KG1 (cell line): ENCODE measurements at regions not wholly inside any gene's neighbourhood (a gene's known extent, or its start where the extent isn't known, plus 50 kb on each side); places are given as distances from the start of the nearest gene placed in this dataset.
"Not testable (repeated sequence)": the region's sequence is repeated elsewhere in the genome, so short reads cannot be mapped to it uniquely, and the experiment has no call there.

ENCODE experiments used
- DNase-seq: peaks from one replicate; lab custom pipeline; 2025; lab: John Stamatoyannopoulos, UW

DNA sequence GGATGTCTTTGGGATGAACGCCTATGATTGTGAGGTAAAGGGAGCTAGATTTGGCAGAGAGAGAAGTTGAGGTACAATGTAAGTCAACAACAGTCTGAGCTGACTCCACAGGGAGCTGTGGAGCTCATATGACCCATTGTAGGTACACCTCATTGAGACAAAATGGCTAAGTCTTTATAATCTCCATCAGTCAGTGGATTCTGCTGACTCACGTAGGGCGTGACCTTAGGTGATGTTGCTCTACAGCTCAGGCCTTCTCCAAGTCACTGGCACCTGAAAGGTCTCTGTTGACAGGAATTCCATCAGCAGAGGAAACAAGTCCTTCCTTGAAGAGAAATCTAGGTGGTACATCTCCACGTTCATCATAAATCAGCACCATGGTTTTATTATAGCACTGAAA is 118.2 kb upstream of the PRR16 start:
- DNase-seq: no peak

DNA sequence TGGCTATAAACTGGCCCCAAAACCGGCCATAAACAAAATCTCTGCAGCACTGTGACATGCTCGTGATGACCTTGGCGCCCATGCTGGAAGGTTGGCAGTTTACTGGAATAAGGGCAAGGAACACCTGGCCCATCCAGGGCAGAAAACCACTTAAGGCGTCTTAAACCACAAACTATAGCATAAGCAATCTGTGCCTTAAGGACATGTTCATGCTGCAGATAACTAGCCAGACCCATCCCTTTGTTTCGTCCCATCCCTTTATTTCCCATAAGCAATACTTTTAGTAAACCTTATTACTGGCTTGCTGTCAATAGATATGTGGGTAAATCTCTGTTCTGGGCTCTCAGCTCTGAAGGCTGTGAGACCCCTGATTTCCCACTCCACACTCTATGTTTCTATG is 113.0 kb upstream of the PRR16 start:
- DNase-seq: not testable (repeated sequence)

DNA sequence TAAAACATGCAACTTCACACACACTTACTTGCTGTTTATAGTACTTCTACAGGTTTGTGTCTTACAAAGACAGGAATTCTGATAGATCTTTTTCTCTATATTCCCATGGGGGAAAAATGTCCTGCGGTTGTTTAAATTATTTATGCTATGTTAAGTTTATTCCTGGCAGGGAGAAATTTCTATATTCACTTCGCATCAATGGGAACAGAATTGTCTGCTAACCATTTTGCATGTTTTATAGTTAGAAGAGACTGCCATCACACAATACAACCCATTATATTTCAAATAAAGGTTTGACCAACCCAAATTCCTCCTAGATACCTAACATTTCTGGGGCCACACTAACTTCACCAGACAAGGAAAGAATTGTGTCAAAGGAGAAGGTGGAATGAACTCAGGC is 110.0 kb upstream of the PRR16 start:
- no peak for DNase-seq

DNA sequence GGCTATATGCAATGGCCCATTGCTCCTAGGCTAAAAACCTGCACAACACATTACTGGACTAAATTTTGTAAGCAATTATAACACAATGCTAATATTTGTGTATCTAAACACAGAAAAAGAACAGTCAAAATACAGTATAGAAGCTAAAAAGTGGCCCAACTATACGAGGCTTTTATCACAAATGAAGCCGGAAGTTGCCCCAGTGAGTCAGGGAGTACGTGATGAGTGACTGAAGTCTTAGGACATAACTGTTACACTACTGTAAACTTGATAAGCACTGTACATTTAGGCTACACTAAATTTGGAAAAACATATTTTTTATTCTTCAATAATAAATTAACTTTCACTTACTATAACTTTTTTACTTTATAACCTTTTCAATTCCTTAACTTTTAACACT is 105.2 kb upstream of the PRR16 start:
- no peak for DNase-seq

DNA sequence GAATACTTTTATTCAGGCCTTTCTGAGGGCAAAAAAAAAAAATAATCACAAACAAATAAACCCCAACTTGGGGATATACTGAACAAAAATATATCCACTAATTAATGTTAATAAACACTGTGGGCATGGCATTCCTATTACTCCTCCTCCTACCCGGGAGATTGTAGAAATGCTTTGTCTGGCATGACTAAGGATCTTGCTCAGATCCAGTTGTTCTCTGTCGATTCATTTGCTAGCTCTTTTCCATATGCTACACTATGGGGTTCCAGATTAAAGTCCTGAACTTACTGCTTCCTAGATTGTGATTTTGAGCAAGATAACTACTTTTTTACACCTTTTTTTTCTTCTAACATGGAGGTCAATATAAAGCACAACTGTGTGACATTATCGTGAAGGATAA is 102.2 kb upstream of the PRR16 start:
- DNase-seq: no peak

DNA sequence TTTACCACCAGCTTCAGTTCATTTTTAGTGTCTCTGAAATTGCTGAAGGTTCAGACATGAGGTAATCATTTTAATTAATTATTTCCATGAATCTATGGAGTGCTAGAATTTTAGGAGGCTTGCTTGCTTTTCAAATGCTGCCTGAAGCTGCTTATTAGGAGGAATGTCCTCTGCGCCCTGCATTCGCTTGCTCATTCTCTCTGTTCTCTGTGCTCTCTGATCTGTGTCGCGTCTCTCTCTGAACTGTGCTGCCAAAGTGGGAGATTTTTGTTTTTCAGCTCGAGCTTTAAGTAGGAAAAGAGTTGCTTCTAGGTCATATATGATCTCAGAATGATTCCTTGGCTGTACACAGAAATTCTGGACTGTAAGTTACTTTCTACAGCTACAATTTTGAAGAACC is 101.7 kb upstream of the PRR16 start:
- no peak for DNase-seq

DNA sequence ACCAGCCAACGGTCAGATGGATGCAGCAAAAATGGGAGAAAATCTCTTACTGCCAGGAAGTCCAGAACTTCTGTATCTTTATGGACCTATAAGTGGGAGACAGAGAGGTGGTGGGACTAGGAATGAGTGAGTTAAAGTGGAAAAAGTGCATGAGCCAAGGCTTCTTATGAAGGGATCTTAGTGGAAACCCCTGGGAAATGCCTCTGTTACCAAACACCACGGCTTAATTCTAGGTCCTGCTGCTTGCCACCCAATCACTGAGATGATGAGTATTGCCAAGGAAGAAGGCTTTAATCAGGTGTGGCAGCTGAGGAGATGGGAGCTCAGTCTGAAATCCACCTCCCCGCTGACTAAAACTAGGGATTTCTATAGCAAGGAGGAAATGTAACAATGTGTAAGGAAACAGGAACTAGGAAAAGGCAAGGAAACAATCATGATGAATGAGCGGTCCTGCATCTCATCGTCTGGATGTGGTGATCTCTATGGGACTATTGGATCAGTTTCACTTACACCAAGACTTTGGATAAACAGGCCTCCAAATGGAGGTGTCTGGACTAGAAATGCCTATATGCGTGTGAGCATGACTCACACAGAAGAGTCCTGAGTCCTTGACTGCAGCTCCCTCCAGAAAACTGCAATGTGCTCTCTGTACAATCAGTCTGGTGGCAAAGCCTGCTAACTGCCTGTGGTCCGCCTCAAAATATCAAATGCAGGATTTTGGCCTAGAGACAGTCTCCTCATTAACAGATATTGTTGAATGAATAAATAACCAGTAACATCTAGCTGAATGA is 98.2 kb upstream of the PRR16 start:
- DNase-seq: no peak

DNA sequence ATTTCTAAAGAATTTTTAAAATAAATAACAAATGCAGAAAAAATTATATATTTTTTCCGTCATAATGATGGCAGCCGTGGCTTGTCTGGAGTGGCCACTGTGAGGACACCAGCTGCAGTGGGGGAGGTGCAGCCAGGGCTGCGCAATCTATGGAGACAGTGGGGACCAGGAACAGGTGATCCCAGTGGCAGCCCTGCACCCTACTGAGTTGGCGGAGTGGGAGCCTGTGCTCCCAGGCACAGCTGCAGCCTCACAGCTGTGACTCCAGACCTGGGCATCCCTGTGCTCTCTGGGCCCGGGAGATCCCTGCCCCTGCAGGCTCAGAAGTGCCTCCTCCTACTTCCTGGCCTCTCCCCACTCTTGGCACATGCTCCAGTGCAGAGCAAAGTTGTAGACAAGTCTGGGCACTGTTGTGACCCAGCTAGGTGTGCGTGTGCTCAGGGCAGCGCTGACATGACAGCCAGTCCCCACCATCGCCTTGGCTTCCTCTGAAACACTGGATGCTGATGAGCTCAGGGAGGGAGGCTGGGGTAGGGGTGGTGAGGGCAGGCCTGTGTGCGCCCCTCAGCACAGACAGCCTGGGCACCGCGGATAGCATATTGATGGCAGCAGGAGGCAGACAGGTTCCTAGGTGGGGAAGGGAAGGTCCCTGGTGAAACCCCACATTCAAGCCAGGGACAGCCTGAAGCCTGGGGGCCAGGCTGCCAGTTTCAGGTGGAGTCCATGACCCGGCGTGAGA is 96.0 kb upstream of the PRR16 start:
- no peak for DNase-seq

DNA sequence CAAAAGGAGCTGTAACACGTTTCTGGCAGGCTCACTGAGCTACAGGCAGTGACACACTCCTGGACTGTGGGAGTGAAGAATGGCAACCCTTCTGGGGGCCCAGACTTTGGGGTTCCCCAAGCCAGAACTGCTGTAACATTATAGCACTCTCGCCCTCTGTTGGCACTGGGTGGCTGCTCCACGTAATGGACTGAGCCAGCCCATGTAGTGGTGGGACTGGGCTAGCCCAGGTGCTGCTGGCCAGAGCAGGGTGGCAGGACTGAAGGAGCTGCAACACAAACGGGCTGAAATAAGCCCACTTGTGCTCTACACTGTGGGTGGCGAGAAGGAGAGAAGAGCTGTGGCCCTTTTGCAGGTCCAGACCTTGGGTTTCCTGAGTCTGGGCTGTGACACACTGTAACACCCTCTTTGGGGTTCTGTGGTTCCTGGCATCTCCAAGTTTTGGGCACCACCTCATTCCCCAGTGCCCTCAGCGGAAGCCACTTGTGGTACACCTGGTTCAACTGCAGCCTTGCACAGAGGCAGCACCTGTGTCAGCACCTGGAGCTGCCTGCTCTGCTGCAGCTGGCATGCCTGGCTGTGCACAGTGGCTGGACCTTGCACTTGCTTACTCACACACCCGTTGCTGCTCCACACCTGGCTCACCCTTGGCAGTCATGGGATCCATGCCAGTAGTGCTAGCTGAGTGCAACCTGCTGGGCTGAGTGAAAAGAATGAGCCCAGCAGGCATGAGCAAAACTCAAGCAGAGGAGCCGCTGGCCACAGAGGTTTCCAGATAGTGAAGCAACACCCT is 95.0 kb upstream of the PRR16 start:
- DNase-seq: no peak

DNA sequence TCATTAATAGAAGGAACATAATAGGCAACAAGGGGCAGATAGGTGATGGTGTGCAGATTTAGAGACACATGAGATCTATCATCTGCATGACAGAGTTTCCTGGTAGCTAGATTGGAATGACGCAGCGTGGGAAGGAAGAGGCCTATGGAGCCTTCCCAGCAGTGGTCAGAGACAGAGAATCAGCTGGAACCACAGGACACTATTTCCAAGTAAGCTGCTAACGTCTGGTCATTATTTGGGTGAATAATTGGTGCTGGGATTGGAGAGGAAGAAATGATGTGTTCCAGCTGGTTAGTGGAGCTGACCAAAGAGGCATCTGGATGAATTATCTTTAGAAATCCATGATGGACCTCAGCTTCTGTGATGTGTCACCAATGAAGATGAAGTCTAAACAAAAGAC is 91.2 kb upstream of the PRR16 start:
- DNase-seq: no peak

DNA sequence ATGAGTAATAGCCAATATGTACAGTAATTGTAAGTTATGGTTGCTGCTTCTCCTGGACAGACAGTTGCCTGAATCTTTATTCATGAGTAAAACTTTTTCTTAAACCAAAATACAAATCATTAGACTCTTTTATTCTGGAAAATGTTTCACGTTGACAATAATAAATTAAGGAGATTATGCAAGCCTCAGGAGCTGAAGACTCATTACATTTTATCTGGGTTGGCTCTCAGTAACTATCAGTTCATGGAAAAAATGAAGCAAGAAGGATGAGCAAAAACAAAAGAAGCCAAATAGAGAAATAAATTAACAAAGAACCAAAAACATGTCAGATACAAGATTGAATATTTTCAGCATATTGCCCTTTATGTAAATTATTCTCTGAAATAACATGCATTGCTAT is 88.9 kb upstream of the PRR16 start:
- DNase-seq: no peak

DNA sequence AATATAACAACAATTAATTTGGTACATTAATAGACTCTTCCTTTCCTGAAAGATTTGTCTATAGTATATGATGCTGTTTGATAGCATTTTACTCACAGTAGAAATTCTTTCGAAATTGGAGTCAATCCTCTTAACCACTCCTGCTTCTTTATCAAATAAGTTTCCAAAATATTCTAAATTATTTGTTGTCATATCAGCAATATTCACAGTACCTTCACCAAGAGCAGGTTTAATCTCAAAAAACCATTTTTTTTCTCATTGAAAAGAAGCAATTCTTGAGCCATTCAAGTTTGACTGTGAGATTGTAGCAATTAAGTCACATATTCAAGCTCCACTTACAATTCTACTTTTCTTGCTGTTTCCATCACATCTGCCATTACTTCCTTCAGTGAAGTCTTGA is 83.5 kb upstream of the PRR16 start:
- no peak for DNase-seq

DNA sequence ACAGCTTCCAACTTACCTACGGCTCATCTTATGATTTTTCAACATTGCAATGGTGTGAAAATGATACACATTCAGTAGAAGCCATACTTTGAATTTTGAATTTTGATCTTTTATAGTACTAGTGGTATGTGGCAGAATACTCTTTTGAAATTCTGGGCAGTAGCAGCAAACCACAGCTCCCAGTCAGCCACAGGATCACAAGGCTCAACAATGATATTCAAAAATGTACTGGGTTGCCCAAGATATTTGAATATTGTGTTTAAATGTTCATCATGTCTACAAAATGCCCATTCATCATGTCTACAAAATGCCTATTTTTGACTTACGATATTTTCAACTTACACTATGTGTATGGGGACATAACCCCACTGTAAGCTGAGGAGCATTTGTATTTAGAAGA is 81.3 kb upstream of the PRR16 start:
- DNase-seq: no peak

DNA sequence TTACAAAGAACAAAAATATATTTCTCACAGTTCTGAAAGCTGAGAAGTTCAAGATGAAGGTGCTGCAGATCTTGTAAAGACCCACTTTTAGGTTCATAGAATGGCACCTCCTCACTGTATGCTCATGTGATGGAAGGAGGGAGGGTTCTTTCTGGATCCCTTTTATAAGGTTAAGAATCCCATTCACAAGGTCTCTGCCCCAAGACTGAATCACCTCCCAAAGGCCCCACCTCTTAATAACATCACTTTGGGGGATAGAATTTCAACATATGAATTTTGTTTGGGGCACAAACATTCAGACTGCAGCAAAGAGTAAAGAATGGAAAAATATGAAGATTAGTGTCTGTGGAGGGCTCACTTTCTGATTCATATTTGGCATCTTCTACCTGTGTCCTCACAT is 77.1 kb upstream of the PRR16 start:
- DNase-seq: no peak

DNA sequence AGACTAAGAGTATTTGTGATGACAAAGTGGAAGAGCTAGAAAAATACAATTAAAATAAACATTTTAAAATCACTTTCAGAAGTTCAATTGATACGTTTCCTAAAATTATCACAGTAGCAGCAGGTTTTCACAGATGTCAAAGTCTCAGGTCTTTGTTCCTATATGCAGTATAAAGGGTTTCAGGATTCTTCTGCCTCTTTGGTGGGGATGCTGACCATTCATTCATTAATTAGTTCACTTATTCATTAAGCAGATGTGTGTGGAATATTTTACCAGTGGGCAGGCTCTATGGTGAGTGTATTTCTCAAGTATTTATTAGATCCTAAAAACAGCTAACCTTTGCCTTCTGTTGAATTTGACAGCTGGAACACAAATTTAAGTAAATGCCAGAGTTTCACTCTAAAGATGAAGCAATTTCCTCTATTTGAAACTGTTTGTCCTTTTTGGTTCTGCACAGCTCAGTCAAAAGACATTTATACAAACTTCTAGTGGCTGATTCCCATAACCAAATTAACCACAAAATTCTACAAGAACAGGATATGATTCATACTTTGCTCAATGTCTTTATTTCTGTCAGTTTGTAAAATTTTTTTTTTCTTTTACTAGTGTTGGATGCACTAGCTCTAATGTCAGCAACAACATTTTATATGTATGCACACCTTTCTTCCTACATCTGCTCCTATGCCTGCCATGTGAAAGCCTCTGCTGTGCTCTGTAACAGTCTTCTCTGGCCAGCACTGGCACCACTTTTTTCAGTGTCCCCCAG is 75.9 kb upstream of the PRR16 start:
- no peak for DNase-seq

DNA sequence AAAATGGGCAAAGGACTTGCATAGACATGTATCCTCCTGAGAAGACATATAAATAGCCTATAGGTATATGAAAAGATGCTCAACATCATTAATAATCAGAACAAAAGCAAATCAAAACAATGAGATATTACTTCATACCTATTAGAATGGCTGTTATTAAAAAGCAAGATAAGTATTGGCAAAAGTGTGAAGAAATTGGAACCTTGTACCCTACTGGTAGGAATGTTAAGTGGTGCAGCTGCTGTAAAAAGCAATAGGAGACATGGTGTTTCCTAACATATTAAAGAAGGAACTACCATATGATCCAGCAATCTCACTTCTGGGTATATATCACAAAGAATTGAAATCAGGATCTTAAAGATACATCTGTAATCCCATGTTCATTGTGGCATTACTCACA is 69.8 kb upstream of the PRR16 start:
- no peak for DNase-seq

DNA sequence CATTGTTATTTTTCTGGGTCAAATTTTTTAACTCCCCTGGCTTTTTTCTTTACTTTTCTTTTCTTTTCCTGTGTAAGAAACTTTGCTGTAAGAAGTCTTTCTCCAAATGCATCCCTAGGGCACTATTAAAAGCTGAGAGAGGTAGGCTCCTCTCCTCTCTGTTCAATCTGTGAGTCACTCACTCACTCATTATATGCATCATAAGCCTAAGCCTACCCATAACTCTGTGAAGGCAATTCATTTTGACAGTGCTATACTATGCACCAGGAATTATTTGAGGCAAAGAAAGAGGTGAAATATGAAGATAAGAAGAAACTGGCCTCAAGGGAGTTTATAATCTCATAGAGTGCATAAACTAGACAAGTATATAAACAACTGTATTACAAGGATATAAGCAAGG is 67.9 kb upstream of the PRR16 start:
- no peak for DNase-seq

DNA sequence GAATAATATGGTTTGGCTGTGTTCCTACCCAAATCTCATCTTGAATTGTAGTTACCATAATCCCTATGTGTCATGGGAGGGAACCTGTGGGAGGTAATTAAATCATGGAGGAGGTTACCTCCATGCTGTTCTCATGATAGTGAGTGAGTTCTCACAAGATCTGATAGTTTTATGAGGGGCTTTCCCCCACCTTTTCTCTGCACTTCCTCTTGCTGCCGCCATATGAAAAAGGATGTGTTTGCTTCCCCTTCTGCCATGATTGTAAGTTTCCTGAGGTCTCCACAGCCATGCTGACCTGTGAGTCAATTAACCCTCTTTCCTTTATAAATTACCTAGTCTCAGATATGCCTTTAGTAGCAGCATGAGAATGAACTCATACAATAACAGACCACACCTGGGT is 63.7 kb upstream of the PRR16 start:
- no peak for DNase-seq

DNA sequence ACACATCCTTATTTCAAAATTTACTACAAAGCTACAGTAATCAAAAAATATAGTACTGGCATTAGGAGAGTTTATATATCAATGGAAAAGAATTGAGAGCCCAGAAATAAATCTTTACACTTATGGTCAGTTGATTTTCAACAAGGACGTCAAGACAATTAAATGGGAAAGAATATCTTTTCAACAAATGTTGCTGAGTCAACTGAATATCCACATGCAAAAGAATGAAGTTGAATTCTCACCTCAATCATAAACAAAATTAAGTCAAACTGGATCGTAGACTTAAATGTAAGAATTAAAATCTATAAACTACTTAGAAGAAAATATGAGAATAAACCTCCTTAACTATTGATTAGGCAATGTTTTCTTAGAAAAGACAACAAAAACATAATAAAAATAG is 61.5 kb upstream of the PRR16 start:
- DNase-seq: no peak

DNA sequence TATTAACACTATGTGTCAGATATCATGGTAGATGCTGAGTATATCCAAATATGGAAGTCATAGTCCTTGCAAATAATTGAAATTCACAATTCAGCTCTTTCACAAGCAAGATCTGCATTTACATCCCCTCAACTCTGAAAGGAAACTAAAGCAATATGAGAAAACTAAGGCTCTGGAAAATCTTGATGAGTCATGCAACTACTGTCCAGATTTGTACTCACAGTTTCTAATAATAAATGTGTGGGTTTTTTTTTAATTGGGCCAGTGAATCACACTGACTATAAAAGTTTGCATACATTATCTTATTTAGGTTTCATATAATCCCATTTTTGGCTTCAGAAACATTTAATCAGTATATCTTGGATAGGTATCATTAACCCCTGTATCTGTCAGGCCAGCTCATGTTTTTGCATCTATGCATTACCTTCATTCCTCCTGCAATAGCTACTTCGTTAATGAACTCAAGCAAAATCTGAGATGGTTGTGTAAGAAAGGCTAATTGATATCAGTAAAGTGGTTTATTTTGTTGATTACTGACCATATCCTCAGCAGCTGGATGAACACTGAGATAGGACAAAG is 58.7 kb upstream of the PRR16 start:
- no peak for DNase-seq

DNA sequence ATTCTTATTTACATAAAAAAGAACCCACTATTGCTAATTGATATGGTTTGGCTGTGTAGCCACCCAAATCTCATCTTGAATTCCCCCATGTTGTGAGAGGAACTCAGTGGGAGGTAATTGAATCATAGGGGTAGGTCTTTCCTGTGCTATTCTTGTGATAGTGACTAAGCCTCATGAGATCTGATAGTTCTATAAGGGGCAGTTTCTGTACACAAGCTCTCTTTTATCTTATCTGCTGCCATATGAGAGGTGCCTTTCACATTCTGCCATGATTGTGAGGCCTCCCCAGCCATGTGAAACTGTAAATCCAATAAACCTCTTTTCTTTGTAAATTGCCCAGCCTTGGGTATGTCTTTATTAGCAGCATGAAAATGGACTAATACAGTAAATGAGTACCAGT is 58.2 kb upstream of the PRR16 start:
- no peak for DNase-seq

DNA sequence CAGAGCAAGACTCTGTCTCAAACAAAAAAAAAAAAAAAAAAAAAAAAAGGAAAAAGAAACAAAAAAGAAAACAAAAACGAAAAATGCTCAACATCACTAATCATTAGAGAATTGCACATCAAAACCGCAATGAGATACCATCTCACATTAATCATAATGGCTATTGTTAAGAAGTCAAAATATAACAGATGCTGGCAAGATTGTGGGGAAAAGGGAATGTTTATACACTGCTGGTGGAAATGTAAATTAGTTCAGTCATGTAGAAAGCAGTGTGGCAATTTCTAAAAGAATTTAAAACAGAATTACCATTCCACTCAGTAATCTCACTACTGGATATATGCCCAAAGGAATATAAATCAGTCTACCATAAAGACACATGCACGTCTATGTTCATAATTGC is 50.4 kb upstream of the PRR16 start:
- no peak for DNase-seq
